ENCODE measurements at regions not wholly inside any gene's neighbourhood (a gene's known extent, or its start where the extent isn't known, plus 50 kb on each side); places are given as distances from the start of the nearest gene placed in this dataset.

DNA sequence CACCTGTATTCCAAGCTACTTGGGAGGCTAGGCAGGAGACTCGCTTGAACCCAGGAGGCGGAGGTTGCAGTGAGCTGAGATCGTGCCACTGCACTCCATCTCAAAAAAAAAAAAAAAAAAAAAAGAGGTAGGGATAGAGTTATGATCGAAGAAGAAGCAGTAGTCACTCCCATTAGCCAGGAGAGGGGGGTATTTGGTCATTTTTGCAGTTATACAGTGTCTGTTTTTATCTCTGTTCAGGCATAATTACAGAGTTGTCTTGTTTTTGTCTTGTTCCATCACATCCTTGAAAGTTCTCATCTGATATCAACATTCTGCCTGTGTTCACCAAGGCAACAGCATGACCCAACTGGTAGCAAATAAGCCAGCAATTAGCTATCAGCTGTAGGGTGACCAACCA lies 98.5 kb upstream of the TMPO start:
- Histone ChIP-seq H3K36me3 (no peaks in the 10 kb centered on the region), H3K27me3 (no peaks in the 10 kb centered on the region), H3K4me1 (peaks cover 0 to 30% of the 10 kb centered on the region in 2 donors), H3K9me3 (no peaks in the 10 kb centered on the region), H3K27ac (peak overlapping the region in 1 of 2 donors; percentile 77), H3K4me3 (no peak overlapping the region)
- peak in 1 of 2 donors; percentile 35 for TF ChIP-seq CTCF (IDR thresholded peaks at IDR 0.05)
- no peak for DNase-seq (ENCODE audit: low spot score)

DNA sequence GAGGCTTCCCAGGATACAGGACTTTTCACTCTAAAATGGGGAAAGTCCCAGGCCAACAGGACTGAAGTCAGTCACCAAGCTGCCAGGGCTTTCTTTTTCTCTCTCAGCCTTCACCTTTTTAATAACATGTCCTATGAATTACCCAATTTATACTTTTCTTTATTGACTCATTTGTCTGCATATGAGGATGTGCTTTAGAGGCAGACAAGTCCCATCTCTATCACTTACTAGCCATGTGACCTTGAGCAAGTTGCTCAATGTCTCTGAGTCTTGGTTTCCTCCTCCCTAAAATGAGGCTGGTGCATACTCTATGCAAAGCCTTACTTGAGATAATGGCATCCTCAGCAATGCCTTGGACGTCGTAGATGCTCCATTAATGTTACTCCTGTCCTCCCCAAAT lies 98.1 kb upstream of the TMPO start:
- Histone ChIP-seq H3K4me3 (no peak overlapping the region), H3K4me1 (peaks cover 0 to 30% of the 10 kb centered on the region in 2 donors), H3K9me3 (no peaks in the 10 kb centered on the region), H3K36me3 (no peaks in the 10 kb centered on the region), H3K27ac (peak overlapping the region in 1 of 2 donors; percentile 77), H3K27me3 (no peaks in the 10 kb centered on the region)
- no peak for TF ChIP-seq CTCF (IDR thresholded peaks at IDR 0.05)
- no peak for DNase-seq (ENCODE audit: low spot score)

- peak; percentile 95 for DNase-seq (ENCODE audit: low spot score)
- H3K4me3 ChIP-seq: no peak overlapping the region
- H3K27ac ChIP-seq: peak overlapping the region; percentile 37 to 77
- H3K27me3 ChIP-seq: no peaks in the 10 kb centered on the region
- TF ChIP-seq CTCF (IDR thresholded peaks at IDR 0.05): no peak
- no peaks in the 10 kb centered on the region for H3K36me3 ChIP-seq
- H3K9me3 ChIP-seq: no peaks in the 10 kb centered on the region
- peaks cover 0 to 30% of the 10 kb centered on the region in 2 donors for H3K4me1 ChIP-seq
These were observed 96.9 kb upstream of the TMPO start for GRCh38 chr12:98418357-98419075.

DNA sequence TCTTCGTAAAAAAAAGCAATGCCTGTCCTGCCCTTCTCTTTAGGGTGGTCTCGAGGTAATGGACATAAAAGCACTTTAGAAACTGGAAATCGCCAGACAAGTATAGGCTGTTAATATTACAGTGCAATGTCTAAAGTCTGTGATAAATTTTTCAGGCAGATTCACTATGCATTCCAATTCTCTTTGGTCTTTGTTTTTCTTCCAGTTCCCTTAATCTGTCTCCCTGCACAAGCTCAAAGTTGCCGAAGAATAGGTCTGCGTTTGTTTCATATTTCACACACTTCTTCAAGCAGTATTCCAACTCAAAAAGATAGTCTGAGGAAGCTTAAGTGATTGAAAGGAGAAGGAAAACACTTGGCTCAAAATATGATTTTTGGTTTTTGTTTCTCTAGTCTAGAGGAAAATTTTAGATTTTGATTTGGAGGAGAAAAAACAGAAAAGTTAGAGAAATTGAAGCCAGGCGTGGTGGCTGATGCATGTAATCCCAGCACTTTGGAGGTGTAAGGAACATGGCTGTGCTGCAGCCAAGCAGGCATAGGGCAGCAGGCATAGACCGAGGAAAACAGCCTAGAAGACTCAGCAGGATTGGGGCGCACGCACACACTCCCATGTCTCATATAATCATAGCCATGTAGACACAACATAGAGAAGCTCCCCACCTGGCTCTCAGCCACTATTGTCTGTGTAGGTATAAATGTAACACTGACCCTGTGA lies 96.2 kb upstream of the TMPO start:
- Histone ChIP-seq H3K27ac (peak overlapping the region; percentile 21 to 77), H3K36me3 (no peaks in the 10 kb centered on the region), H3K4me3 (no peak overlapping the region), H3K27me3 (no peaks in the 10 kb centered on the region), H3K9me3 (no peaks in the 10 kb centered on the region), H3K4me1 (peaks cover 0 to 30% of the 10 kb centered on the region in 2 donors)
- no peak for DNase-seq (ENCODE audit: low spot score)
- TF ChIP-seq CTCF (IDR thresholded peaks at IDR 0.05): no peak

DNA sequence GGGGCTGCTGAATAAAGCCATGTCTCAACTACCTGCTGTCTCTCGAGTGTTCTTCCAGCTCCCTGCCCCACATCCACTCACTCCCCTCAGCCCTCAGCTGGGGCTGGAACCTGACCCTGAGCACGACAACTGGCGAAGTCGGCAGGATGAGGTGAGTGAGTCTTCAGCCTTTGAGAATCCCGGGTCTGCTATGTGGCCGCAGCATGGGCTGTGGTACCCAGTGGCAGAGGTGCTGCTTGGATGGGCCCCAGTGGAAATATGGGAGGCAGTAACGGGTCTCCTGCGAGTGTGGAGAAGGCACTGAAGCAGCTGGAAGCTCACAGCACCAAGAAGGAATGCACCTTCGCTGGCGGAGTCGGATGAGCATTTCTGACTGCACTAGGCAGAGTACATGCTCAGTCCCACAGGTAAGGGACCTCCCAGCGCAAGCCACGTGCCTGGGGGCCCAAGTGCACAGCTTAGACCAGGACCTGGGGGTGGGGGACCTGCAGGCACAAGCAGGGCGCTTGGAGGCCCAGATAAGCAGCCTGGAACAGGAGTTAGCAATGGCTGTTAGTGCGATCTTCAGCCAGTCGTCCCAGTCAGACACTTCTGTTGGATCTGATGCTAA lies 95.5 kb upstream of the TMPO start:
- Histone ChIP-seq H3K9me3 (no peaks in the 10 kb centered on the region), H3K36me3 (no peaks in the 10 kb centered on the region), H3K27me3 (no peaks in the 10 kb centered on the region), H3K4me3 (no peak overlapping the region), H3K27ac (peak overlapping the region in 1 of 2 donors; percentile 77), H3K4me1 (peaks cover 0 to 34% of the 10 kb centered on the region in 2 donors)
- TF ChIP-seq CTCF (IDR thresholded peaks at IDR 0.05): no peak
- DNase-seq (ENCODE audit: low spot score): no peak

Measured in right atrium auricular region (tissue), 2 donors.